Loucy (cell line): ENCODE measurements at regions not wholly inside any gene's neighbourhood (a gene's known extent, or its start where the extent isn't known, plus 50 kb on each side); places are given as distances from the start of the nearest gene placed in this dataset.

Experiments
- H2AFZ ChIP-seq: fragments of 200-600 bp; sonication (generic); 2 replicates; pipeline ENCODE4 v1.6.0; 2016; ENCODE audit warnings: antibody characterized with exemption, mild to moderate bottlenecking, low read length, moderate library complexity
- H3F3A ChIP-seq: fragments of 200-600 bp; 2 replicates; pipeline ENCODE4 v1.6.0; 2016; ENCODE audit warnings: antibody characterized with exemption, low read depth, mild to moderate bottlenecking
- H3K27me3 ChIP-seq: fragments of 200-600 bp; sonication (generic); 2 replicates; pipeline ENCODE4 v1.6.1; 2014; ENCODE audit warnings: low read length, mild to moderate bottlenecking; ENCODE audit not compliant: insufficient read depth, poor library complexity, severe bottlenecking
- H3K36me3 ChIP-seq: fragments of 200-600 bp; sonication (generic); 2 replicates; pipeline ENCODE4 v1.6.1; 2016; ENCODE audit warnings: low read length; ENCODE audit not compliant: insufficient read depth
- H3K4me1 ChIP-seq: fragments of 200-600 bp; sonication (generic); 2 replicates; pipeline ENCODE4 v1.5.1; 2014; ENCODE audit warnings: low read length, mild to moderate bottlenecking; ENCODE audit not compliant: insufficient read depth, poor library complexity, severe bottlenecking
- H3K4me2 ChIP-seq: fragments of 200-600 bp; sonication (generic); 2 replicates; pipeline ENCODE4 v1.6.0; 2014; ENCODE audit warnings: antibody characterized with exemption, low read length, low read depth, mild to moderate bottlenecking; ENCODE audit not compliant: poor library complexity, severe bottlenecking
- H3K4me3 ChIP-seq: fragments of 200-600 bp; sonication (generic); 2 replicates; pipeline ENCODE4 v1.5.1; 2014; ENCODE audit warnings: low read length, mild to moderate bottlenecking, mixed read lengths; ENCODE audit not compliant: poor library complexity, severe bottlenecking
- H3K79me2 ChIP-seq: fragments of 200-600 bp; sonication (generic); 2 replicates; pipeline ENCODE4 v1.6.1; 2014; ENCODE audit warnings: low read length; ENCODE audit not compliant: insufficient read depth
- H3K9ac ChIP-seq: fragments of 200-600 bp; sonication (generic); 2 replicates; pipeline ENCODE4 v1.6.0; 2014; ENCODE audit warnings: mild to moderate bottlenecking, low read depth, low read length, moderate library complexity; ENCODE audit not compliant: poor library complexity, severe bottlenecking
- H3K9me2 ChIP-seq: fragments of 200-600 bp; sonication (generic); replicated peaks from 2 replicates; pipeline ENCODE4 v1.6.1; 2016; ENCODE audit warnings: low read depth, low read length, mixed read lengths
- H3K9me3 ChIP-seq: fragments of 200-600 bp; sonication (generic); 2 replicates; pipeline ENCODE4 v1.6.1; 2014; ENCODE audit warnings: mild to moderate bottlenecking, antibody characterized with exemption, low read length, low read depth; ENCODE audit not compliant: insufficient read depth
- H4K20me1 ChIP-seq: fragments of 200-600 bp; sonication (generic); 2 replicates; pipeline ENCODE4 v1.6.0; 2014; ENCODE audit warnings: antibody characterized with exemption, low read length, mild to moderate bottlenecking; ENCODE audit not compliant: insufficient read depth, poor library complexity, severe bottlenecking
- CTCF ChIP-seq: fragments of 200-600 bp; sonication (generic); conservative IDR thresholded peaks from 2 replicates; pipeline ENCODE4 v1.5.1; 2014; ENCODE audit warnings: mild to moderate bottlenecking, antibody characterized with exemption, low read length
- EZH2phosphoT487 ChIP-seq: fragments of 200-600 bp; IDR thresholded peaks from 2 replicates; pipeline ENCODE4 v1.6.1; 2018; ENCODE audit warnings: antibody characterized with exemption, mild to moderate bottlenecking, moderate library complexity, borderline replicate concordance

GRCh38 chr2:122523981-122524380, 768.5 kb downstream of the TSN start:
- Histone ChIP-seq H3K79me2 (no peaks in the 10 kb centered on the region), H4K20me1 (no peaks in the 10 kb centered on the region), H3K9ac (no peak overlapping the region), H2AFZ (no peak overlapping the region), H3K9me2 (no peaks in the 10 kb centered on the region), H3K9me3 (no peaks in the 10 kb centered on the region), H3K4me3 (no peak overlapping the region), H3K27me3 (no peaks in the 10 kb centered on the region), H3K36me3 (no peaks in the 10 kb centered on the region), H3K4me2 (no peak overlapping the region), H3K4me1 (no peaks in the 10 kb centered on the region), H3F3A (no peaks in the 10 kb centered on the region)
- TF ChIP-seq CTCF, result no peak
- TF ChIP-seq EZH2phosphoT487, result no peak

GRCh38 chr2:122525336-122525735, 769.9 kb downstream of the TSN start:
- H2AFZ ChIP-seq, result no peak overlapping the region
- H3K9ac ChIP-seq, result no peak overlapping the region
- H3K27me3 ChIP-seq, result no peaks in the 10 kb centered on the region
- no peak overlapping the region for H3K4me3 ChIP-seq
- no peaks in the 10 kb centered on the region for H3K9me2 ChIP-seq
- H3K4me1 ChIP-seq, result no peaks in the 10 kb centered on the region
- no peaks in the 10 kb centered on the region for H3K9me3 ChIP-seq
- H3F3A ChIP-seq, result no peaks in the 10 kb centered on the region
- TF ChIP-seq EZH2phosphoT487 (no peak), CTCF (no peak)
- H3K36me3 ChIP-seq, result no peaks in the 10 kb centered on the region
- no peaks in the 10 kb centered on the region for H4K20me1 ChIP-seq
- H3K79me2 ChIP-seq, result no peaks in the 10 kb centered on the region
- no peak overlapping the region for H3K4me2 ChIP-seq

GRCh38 chr2:122528061-122528460, 772.6 kb downstream of the TSN start:
- no peak overlapping the region for H3K4me2 ChIP-seq
- no peaks in the 10 kb centered on the region for H3K79me2 ChIP-seq
- no peaks in the 10 kb centered on the region for H3K9me2 ChIP-seq
- H4K20me1 ChIP-seq, result no peaks in the 10 kb centered on the region
- TF ChIP-seq EZH2phosphoT487 (no peak), CTCF (no peak)
- no peak overlapping the region for H3K9ac ChIP-seq
- no peaks in the 10 kb centered on the region for H3K36me3 ChIP-seq
- H3K4me1 ChIP-seq, result no peaks in the 10 kb centered on the region
- H2AFZ ChIP-seq, result no peak overlapping the region
- H3K27me3 ChIP-seq, result no peaks in the 10 kb centered on the region
- H3K9me3 ChIP-seq, result no peaks in the 10 kb centered on the region
- H3F3A ChIP-seq, result no peaks in the 10 kb centered on the region
- H3K4me3 ChIP-seq, result no peak overlapping the region
